PC-9 (cell line): ENCODE measurements at regions not wholly inside any gene's neighbourhood (a gene's known extent, or its start where the extent isn't known, plus 50 kb on each side); places are given as distances from the start of the nearest gene placed in this dataset.

Source experiments
- EZH2 ChIP-seq: fragments of 200-600 bp; sonication (generic); IDR thresholded peaks from 2 replicates; pipeline ENCODE4 v1.8.0; 2017; ENCODE audit warnings: antibody characterized with exemption, low read depth
- TF ChIP-seq, protein P1 (sequence below): fragments of 200-600 bp; sonication (generic); conservative IDR thresholded peaks from 2 replicates; pipeline ENCODE4 v1.6.1; 2017; ENCODE audit warnings: mixed run types, antibody characterized with exemption, mild to moderate bottlenecking, moderate library complexity

GRCh38 chr3:21159543-21159906, 591.5 kb downstream of the ZNF385D start:
- TF ChIP-seq, protein P1, sequence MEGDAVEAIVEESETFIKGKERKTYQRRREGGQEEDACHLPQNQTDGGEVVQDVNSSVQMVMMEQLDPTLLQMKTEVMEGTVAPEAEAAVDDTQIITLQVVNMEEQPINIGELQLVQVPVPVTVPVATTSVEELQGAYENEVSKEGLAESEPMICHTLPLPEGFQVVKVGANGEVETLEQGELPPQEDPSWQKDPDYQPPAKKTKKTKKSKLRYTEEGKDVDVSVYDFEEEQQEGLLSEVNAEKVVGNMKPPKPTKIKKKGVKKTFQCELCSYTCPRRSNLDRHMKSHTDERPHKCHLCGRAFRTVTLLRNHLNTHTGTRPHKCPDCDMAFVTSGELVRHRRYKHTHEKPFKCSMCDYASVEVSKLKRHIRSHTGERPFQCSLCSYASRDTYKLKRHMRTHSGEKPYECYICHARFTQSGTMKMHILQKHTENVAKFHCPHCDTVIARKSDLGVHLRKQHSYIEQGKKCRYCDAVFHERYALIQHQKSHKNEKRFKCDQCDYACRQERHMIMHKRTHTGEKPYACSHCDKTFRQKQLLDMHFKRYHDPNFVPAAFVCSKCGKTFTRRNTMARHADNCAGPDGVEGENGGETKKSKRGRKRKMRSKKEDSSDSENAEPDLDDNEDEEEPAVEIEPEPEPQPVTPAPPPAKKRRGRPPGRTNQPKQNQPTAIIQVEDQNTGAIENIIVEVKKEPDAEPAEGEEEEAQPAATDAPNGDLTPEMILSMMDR: no peak
- no peak for TF ChIP-seq EZH2
